ENCODE measurements at regions not wholly inside any gene's neighbourhood (a gene's known extent, or its start where the extent isn't known, plus 50 kb on each side); places are given as distances from the start of the nearest gene placed in this dataset.

- no peak overlapping the region for H3K4me2 ChIP-seq (ENCODE audit: low read length)
- no peaks in the 10 kb centered on the region for H3K79me2 ChIP-seq (ENCODE audit: insufficient read depth, low read length)
- FAIRE-seq, result no peak
- Mint-ChIP-seq H3K36me3 (ENCODE audit: low read depth, unreplicated experiment) (no peaks in the 10 kb centered on the region), H3K4me3 (ENCODE audit: unreplicated experiment) (no peak overlapping the region), H3K9me3 (ENCODE audit: unreplicated experiment) (peaks cover 13% of the 10 kb centered on the region), H3K4me1 (ENCODE audit: low read depth, unreplicated experiment) (no peaks in the 10 kb centered on the region), H3K27ac (ENCODE audit: unreplicated experiment) (no peak overlapping the region), H3K27me3 (ENCODE audit: low read depth, unreplicated experiment) (no peaks in the 10 kb centered on the region)
- TF ChIP-seq EZH2 (IDR thresholded peaks at IDR 0.05; ENCODE audit: insufficient read depth, low read length), result no peak
- no peak for TF ChIP-seq CTCF (IDR thresholded peaks at IDR 0.05; ENCODE audit: insufficient read depth, low read depth, low read length)
- H3K9me3 ChIP-seq (ENCODE audit: insufficient read depth, low read depth, low read length), result no peaks in the 10 kb centered on the region
- H3K27me3 ChIP-seq (ENCODE audit: insufficient read depth, low read length), result no peaks in the 10 kb centered on the region
- DNase-seq (ENCODE audit: low read depth), result no peak
- no peak overlapping the region for H3K9ac ChIP-seq (ENCODE audit: low read length)
- H3K27ac ChIP-seq (ENCODE audit: low read depth, low read length), result no peak overlapping the region
- no peaks in the 10 kb centered on the region for H3K36me3 ChIP-seq (ENCODE audit: insufficient read depth, low read length)
- no peak overlapping the region for H3K4me3 ChIP-seq (ENCODE audit: insufficient read depth, low read depth, low read length)
- no peak overlapping the region for H2AFZ ChIP-seq (ENCODE audit: low read depth, low read length)
- H3K4me1 ChIP-seq (ENCODE audit: insufficient read depth, low read length), result no peaks in the 10 kb centered on the region
- no peaks in the 10 kb centered on the region for H4K20me1 ChIP-seq (ENCODE audit: insufficient read depth, low read length)
These were observed 854.2 kb upstream of the AUTS2 start for GRCh38 chr7:68744036-68744435.

- Histone ChIP-seq H4K20me1 (ENCODE audit: insufficient read depth, low read length) (no peaks in the 10 kb centered on the region), H3K79me2 (ENCODE audit: insufficient read depth, low read length) (no peaks in the 10 kb centered on the region), H2AFZ (ENCODE audit: low read depth, low read length) (no peak overlapping the region), H3K4me1 (ENCODE audit: insufficient read depth, low read length) (no peaks in the 10 kb centered on the region), H3K9me3 (ENCODE audit: insufficient read depth, low read depth, low read length) (no peaks in the 10 kb centered on the region), H3K36me3 (ENCODE audit: insufficient read depth, low read length) (no peaks in the 10 kb centered on the region), H3K27ac (ENCODE audit: low read depth, low read length) (no peak overlapping the region), H3K4me2 (ENCODE audit: low read length) (no peak overlapping the region), H3K27me3 (ENCODE audit: insufficient read depth, low read length) (no peaks in the 10 kb centered on the region), H3K4me3 (ENCODE audit: insufficient read depth, low read depth, low read length) (no peak overlapping the region), H3K9ac (ENCODE audit: low read length) (no peak overlapping the region)
- Mint-ChIP-seq H3K9me3 (ENCODE audit: unreplicated experiment) (peaks cover 15% of the 10 kb centered on the region), H3K27ac (ENCODE audit: unreplicated experiment) (no peak overlapping the region), H3K27me3 (ENCODE audit: low read depth, unreplicated experiment) (no peaks in the 10 kb centered on the region), H3K36me3 (ENCODE audit: low read depth, unreplicated experiment) (no peaks in the 10 kb centered on the region), H3K4me1 (ENCODE audit: low read depth, unreplicated experiment) (no peaks in the 10 kb centered on the region), H3K4me3 (ENCODE audit: unreplicated experiment) (no peak overlapping the region)
- no peak for DNase-seq (ENCODE audit: low read depth)
- TF ChIP-seq EZH2 (IDR thresholded peaks at IDR 0.05; ENCODE audit: insufficient read depth, low read length), result no peak
- no peak for TF ChIP-seq CTCF (IDR thresholded peaks at IDR 0.05; ENCODE audit: insufficient read depth, low read depth, low read length)
- no peak for FAIRE-seq
These were observed 849.1 kb upstream of the AUTS2 start for GRCh38 chr7:68748934-68749900.

Measured in astrocyte (in vitro differentiated cells and primary cell).